HEK293 (cell line): ENCODE measurements at regions not wholly inside any gene's neighbourhood (a gene's known extent, or its start where the extent isn't known, plus 50 kb on each side); places are given as distances from the start of the nearest gene placed in this dataset.

Experiments used
- CTCF ChIA-PET: fragments of 350-600 bp; formaldehyde crosslinking; extraction: SDS; loops from one replicate; lab custom pipeline; 2021; ENCODE audit warnings: antibody characterized with exemption; lab: Yijun Ruan, JAX
- POLR2A ChIA-PET: fragments of 300-600 bp; formaldehyde crosslinking; extraction: SDS; loops from one replicate; lab custom pipeline; 2020; ENCODE audit warnings: antibody characterized with exemption, inconsistent platforms; lab: Yijun Ruan, JAX
- H3K27ac ChIP-seq: fragments of 200-500 bp; sonication (Bioruptor generic); 2 replicates; pipeline ENCODE4 v1.5.1; 2014; ENCODE audit warnings: low read depth, low read length, control low read depth, inconsistent platforms; ENCODE audit errors: extremely low read depth
- H3K36me3 ChIP-seq, 2 experiments: fragments of 200-500 bp in 1 of 2; sonication (Bioruptor generic) in 1 of 2; 1 replicate in 1 of 2; 2 replicates in 1 of 2; pipeline ENCODE4 v1.5.1; 2014 to 2017; ENCODE audit warnings: inconsistent platforms in 2 of 2, low read length in 2 of 2; ENCODE audit not compliant: control insufficient read depth in 2 of 2, insufficient read depth in 1 of 2
- H3K4me1 ChIP-seq: fragments of 200-500 bp; sonication (Bioruptor generic); 2 replicates; pipeline ENCODE4 v1.5.1; 2014; ENCODE audit warnings: mild to moderate bottlenecking, low read length, inconsistent platforms; ENCODE audit not compliant: control insufficient read depth, insufficient read depth
- H3K4me3 ChIP-seq: 2 replicates; pipeline ENCODE4 v1.5.1; 2011; ENCODE audit warnings: low read depth, mild to moderate bottlenecking, control low read depth, low read length, moderate library complexity
- H3K9me3 ChIP-seq: fragments of 200-500 bp; sonication (Bioruptor generic); 2 replicates; pipeline ENCODE4 v1.5.1; 2014; ENCODE audit warnings: low read depth, low read length, inconsistent platforms; ENCODE audit not compliant: control insufficient read depth, insufficient read depth
- BCL11A ChIP-seq: fragments of 450-650 bp; formaldehyde crosslinking; IDR thresholded peaks from 2 replicates; pipeline ENCODE4 v1.5.1; 2016; ENCODE audit warnings: low read depth, missing biosample characterization, missing genetic modification characterization
- INSM2 ChIP-seq: fragments of 450-650 bp; formaldehyde crosslinking; IDR thresholded peaks from 2 replicates; pipeline ENCODE4 v1.5.1; 2016; ENCODE audit warnings: missing biosample characterization, missing genetic modification characterization
- OVOL3 ChIP-seq: fragments of 450-650 bp; formaldehyde crosslinking; IDR thresholded peaks from 2 replicates; pipeline ENCODE4 v1.5.1; 2016; ENCODE audit warnings: missing biosample characterization, missing genetic modification characterization
- PRDM2 ChIP-seq: fragments of 450-650 bp; formaldehyde crosslinking; IDR thresholded peaks from 2 replicates; pipeline ENCODE4 v1.5.1; 2016; ENCODE audit warnings: missing biosample characterization, missing genetic modification characterization, borderline replicate concordance
- PRDM6 ChIP-seq: fragments of 450-650 bp; formaldehyde crosslinking; IDR thresholded peaks from 2 replicates; pipeline ENCODE4 v1.5.1; 2017; ENCODE audit warnings: missing biosample characterization, missing genetic modification characterization
- WT1 ChIP-seq: fragments of 450-650 bp; formaldehyde crosslinking; IDR thresholded peaks from 2 replicates; pipeline ENCODE4 v1.5.1; 2016; ENCODE audit warnings: missing biosample characterization, missing genetic modification characterization
- ZNF146 ChIP-seq: fragments of 450-650 bp; formaldehyde crosslinking; IDR thresholded peaks from 2 replicates; pipeline ENCODE4 v1.5.1; 2016; ENCODE audit warnings: missing biosample characterization, missing genetic modification characterization
- ZNF157 ChIP-seq: fragments of 450-650 bp; formaldehyde crosslinking; IDR thresholded peaks from 2 replicates; pipeline ENCODE4 v1.5.1; 2016; ENCODE audit warnings: missing biosample characterization, missing genetic modification characterization
- ZNF248 ChIP-seq: fragments of 450-650 bp; formaldehyde crosslinking; IDR thresholded peaks from 2 replicates; pipeline ENCODE4 v1.5.1; 2017; ENCODE audit warnings: missing biosample characterization, missing genetic modification characterization
- ZNF350 ChIP-seq: fragments of 450-650 bp; formaldehyde crosslinking; IDR thresholded peaks from 2 replicates; pipeline ENCODE4 v1.5.0; 2017; ENCODE audit warnings: missing biosample characterization, mild to moderate bottlenecking, missing genetic modification characterization
- ZNF449 ChIP-seq: fragments of 450-650 bp; formaldehyde crosslinking; IDR thresholded peaks from 2 replicates; pipeline ENCODE4 v1.5.1; 2017; ENCODE audit warnings: missing biosample characterization, mild to moderate bottlenecking, missing genetic modification characterization, moderate library complexity
- ZNF555 ChIP-seq: fragments of 450-650 bp; formaldehyde crosslinking; conservative IDR thresholded peaks from 2 replicates; pipeline ENCODE4 v1.5.1; 2017; ENCODE audit warnings: missing biosample characterization, mild to moderate bottlenecking, missing genetic modification characterization, inconsistent platforms
- ZNF785 ChIP-seq: fragments of 450-650 bp; formaldehyde crosslinking; IDR thresholded peaks from 2 replicates; pipeline ENCODE4 v1.5.1; 2016; ENCODE audit warnings: missing biosample characterization, missing genetic modification characterization

- ChIA-PET CTCF (interaction anchor here (0.9 to 1.0 kb wide), 2 partner anchors 10 to 17 kb away, joined by 3 read pairs; no protein-coding TSS in a partner anchor), POLR2A (no interaction called here)
- no peak overlapping the region for H3K27ac ChIP-seq
- H3K36me3 ChIP-seq: no peaks in the 10 kb centered on the region
- no peaks in the 10 kb centered on the region for H3K4me1 ChIP-seq
- no peak overlapping the region for H3K4me3 ChIP-seq
- TF ChIP-seq ZNF146 (tag by site-specific recombination) (no peak), OVOL3 (tag by site-specific recombination) (no peak), ZNF785 (tag by site-specific recombination) (no peak), INSM2 (tag by site-specific recombination) (no peak), WT1 (no peak), ZNF449 (tag by site-specific recombination) (no peak), ZNF350 (tag by site-specific recombination) (no peak), ZNF157 (tag by site-specific recombination) (no peak), ZNF248 (tag by site-specific recombination) (no peak), PRDM2 (tag by site-specific recombination) (no peak), BCL11A (tag by site-specific recombination) (no peak)
- TF ChIP-seq, all 188 proteins: peak for 0
- no peaks in the 10 kb centered on the region for H3K9me3 ChIP-seq
Measured at GRCh38 chr11:35046681-35047080, 92.3 kb upstream of the CD44 start.

GRCh38 chr11:35047179-35047578 lies 91.8 kb upstream of the CD44 start:
- POLR2A ChIA-PET: no interaction called here
- Histone ChIP-seq H3K4me3 (no peak overlapping the region), H3K27ac (no peak overlapping the region), H3K36me3 (no peaks in the 10 kb centered on the region), H3K4me1 (no peaks in the 10 kb centered on the region), H3K9me3 (no peaks in the 10 kb centered on the region)
- CTCF ChIA-PET: interaction anchor here (0.6 to 1.0 kb wide), 3 partner anchors 11 to 17 kb away, joined by 3 to 5 read pairs (median 3); no protein-coding TSS in a partner anchor
- TF ChIP-seq ZNF555 (tag by site-specific recombination) (no peak), PRDM6 (no peak)
